IMR-90 (cell line): ENCODE measurements at regions not wholly inside any gene's neighbourhood (a gene's known extent, or its start where the extent isn't known, plus 50 kb on each side); places are given as distances from the start of the nearest gene placed in this dataset.

ENCODE experiments used
- ATAC-seq: fragments of 200-7000 bp; cut with Tn5 transposase; 2 replicates; pipeline ENCODE4 v1.9.1; 2020; ENCODE audit warnings: low read depth, mild to moderate bottlenecking, moderate library complexity
- BruUV-seq: library from RNA; stranded (reverse); fragments of 400-500 nt; replicated peaks from 2 replicates; lab custom pipeline; 2021; lab: Mats Ljungman, UMichigan
- CTCF ChIA-PET: fragments of 300-600 bp; formaldehyde crosslinking; extraction: SDS; loops from one replicate; lab custom pipeline; 2021; ENCODE audit warnings: antibody characterized with exemption; lab: Yijun Ruan, JAX
- POLR2A ChIA-PET: fragments of 300-600 bp; sonication (Branson Sonifier 250); formaldehyde crosslinking; loops from one replicate; lab custom pipeline; 2022; ENCODE audit warnings: antibody characterized with exemption; ENCODE audit not compliant: unreplicated experiment; lab: Charles Lee
- DNase-seq: peaks from one replicate; pipeline ENCODE4 v3.0.0; 2013
- H2AFZ ChIP-seq: replicated peaks from 2 replicates; pipeline ENCODE3; 2013; ENCODE audit warnings: low read length, mild to moderate bottlenecking; ENCODE audit not compliant: poor library complexity
- H2AK5ac ChIP-seq: 2 replicates; pipeline ENCODE4 v1.6.1; 2013; ENCODE audit warnings: low read depth, low read length, inconsistent platforms
- H2AK9ac ChIP-seq: replicated peaks from 2 replicates; pipeline ENCODE3; 2013; ENCODE audit warnings: mild to moderate bottlenecking, low read depth, low read length, moderate library complexity; ENCODE audit not compliant: poor library complexity
- H2BK120ac ChIP-seq: 2 replicates; pipeline ENCODE4 v1.6.1; 2013; ENCODE audit warnings: low read depth, low read length, inconsistent platforms
- H2BK15ac ChIP-seq: 3 replicates; pipeline ENCODE4 v1.6.1; 2013; ENCODE audit warnings: low read depth, low read length, inconsistent platforms
- H2BK20ac ChIP-seq: 2 replicates; pipeline ENCODE4 v1.6.1; 2013; ENCODE audit warnings: low read depth, mild to moderate bottlenecking, inconsistent platforms, low read length, moderate library complexity
- H2BK5ac ChIP-seq: 2 replicates; pipeline ENCODE4 v1.6.1; 2013; ENCODE audit warnings: mild to moderate bottlenecking, low read depth, low read length, inconsistent platforms; ENCODE audit not compliant: poor library complexity, severe bottlenecking
- H3K14ac ChIP-seq: replicated peaks from 2 replicates; pipeline ENCODE4 v1.6.1; 2013; ENCODE audit warnings: low read depth, low read length, inconsistent platforms
- H3K18ac ChIP-seq: 2 replicates; pipeline ENCODE4 v1.6.1; 2013; ENCODE audit warnings: low read depth, low read length, control low read depth
- H3K23ac ChIP-seq: 2 replicates; pipeline ENCODE4 v1.6.1; 2013; ENCODE audit warnings: low read depth, low read length, inconsistent platforms
- H3K27ac ChIP-seq: 2 replicates; pipeline ENCODE4 v1.5.1; 2013; ENCODE audit warnings: mild to moderate bottlenecking, control low read depth, low read length; ENCODE audit not compliant: insufficient read depth
- H3K27me3 ChIP-seq: 2 replicates; pipeline ENCODE4 v1.6.1; 2013; ENCODE audit warnings: low read length; ENCODE audit not compliant: control insufficient read depth, insufficient read depth
- H3K36me3 ChIP-seq: 2 replicates; pipeline ENCODE4 v1.6.1; 2013; ENCODE audit warnings: low read length, mixed read lengths; ENCODE audit not compliant: control insufficient read depth, insufficient read depth
- H3K4ac ChIP-seq: 2 replicates; pipeline ENCODE4 v1.6.1; 2013; ENCODE audit warnings: low read depth, low read length, inconsistent platforms
- H3K4me1 ChIP-seq: 2 replicates; pipeline ENCODE4 v1.6.1; 2013; ENCODE audit warnings: low read length, mixed read lengths; ENCODE audit not compliant: control insufficient read depth, insufficient read depth
- H3K4me2 ChIP-seq: 2 replicates; pipeline ENCODE4 v1.6.1; 2013; ENCODE audit warnings: low read depth, mild to moderate bottlenecking, control low read depth, low read length, moderate library complexity
- H3K4me3 ChIP-seq: 2 replicates; pipeline ENCODE4 v1.5.1; 2013; ENCODE audit warnings: low read depth, mild to moderate bottlenecking, control low read depth, low read length, moderate library complexity; ENCODE audit not compliant: insufficient read depth
- H3K56ac ChIP-seq: 2 replicates; pipeline ENCODE4 v1.6.1; 2013; ENCODE audit warnings: low read length, inconsistent platforms; ENCODE audit not compliant: insufficient read depth; ENCODE audit errors: extremely low read depth
- H3K79me1 ChIP-seq, 2 experiments: 2 replicates each; pipeline ENCODE4 v1.6.1; 2013; ENCODE audit warnings: low read length in 2 of 2, inconsistent platforms in 1 of 2, low read depth in 1 of 2
- H3K9ac ChIP-seq: 2 replicates; pipeline ENCODE4 v1.6.1; 2013; ENCODE audit warnings: low read depth, low read length, control low read depth
- H3K9me1 ChIP-seq: 2 replicates; pipeline ENCODE4 v1.6.1; 2013; ENCODE audit warnings: low read length, inconsistent platforms; ENCODE audit not compliant: insufficient read depth
- H3K9me3 ChIP-seq: 2 replicates; pipeline ENCODE4 v1.6.1; 2013; ENCODE audit warnings: low read length; ENCODE audit not compliant: control insufficient read depth, insufficient read depth
- H4K20me1 ChIP-seq: 2 replicates; pipeline ENCODE4 v1.6.1; 2013; ENCODE audit warnings: low read length, inconsistent platforms; ENCODE audit not compliant: insufficient read depth
- H4K5ac ChIP-seq: 2 replicates; pipeline ENCODE4 v1.6.1; 2013; ENCODE audit warnings: mild to moderate bottlenecking, low read depth, low read length, control low read depth
- H4K8ac ChIP-seq, 2 experiments: 2 replicates each; pipeline ENCODE4 v1.6.1; 2013; ENCODE audit warnings: low read depth in 2 of 2, low read length in 2 of 2, control low read depth in 1 of 2, inconsistent platforms in 1 of 2
- H4K91ac ChIP-seq: 2 replicates; pipeline ENCODE4 v1.6.1; 2013; ENCODE audit warnings: low read depth, low read length, inconsistent platforms; ENCODE audit not compliant: insufficient read depth
- MAFK ChIP-seq: IDR thresholded peaks from 2 replicates; pipeline ENCODE4 v1.6.1; 2012; ENCODE audit warnings: low read depth, low read length, improper control_type of control experiment
- SMC3 ChIP-seq: fragments of 150-350 bp; IDR thresholded peaks from 2 replicates; pipeline ENCODE4 v1.6.1; 2016; ENCODE audit warnings: low read depth, mild to moderate bottlenecking, antibody characterized with exemption, low read length, moderate library complexity
- WGBS, 2 experiments: methylation state at CpG; one replicate each; pipeline versions ENCODE4 v1.1.5 to v1.1.7; 2013; ENCODE audit warnings: missing lambda C conversion rate in 2 of 2; ENCODE audit not compliant: insufficient read length in 1 of 2; ENCODE audit errors: extremely low coverage in 2 of 2; 5-methylcytosine and 5-hydroxymethylcytosine counted together
- dilution Hi-C: fragments of 300-500 bp; cut with HindIII; formaldehyde crosslinking; loops from one replicate; pipeline ENCODE4 v1.14.3; 2018; ENCODE audit warnings: low sequenced_read_pairs; ENCODE audit not compliant: unreplicated experiment
- in situ Hi-C: fragments of 300-500 bp; cut with MboI; formaldehyde crosslinking; loops from 3 replicates; pipeline ENCODE4 v1.14.3; 2019; ENCODE audit warnings: low sequenced_read_pairs, inconsistent platforms, mixed read lengths
- intact Hi-C: fragments of 100-400 bp; cut with micrococcal nuclease; formaldehyde crosslinking; loops from 2 replicates; pipeline ENCODE4 v1.10.0; 2022

DNA sequence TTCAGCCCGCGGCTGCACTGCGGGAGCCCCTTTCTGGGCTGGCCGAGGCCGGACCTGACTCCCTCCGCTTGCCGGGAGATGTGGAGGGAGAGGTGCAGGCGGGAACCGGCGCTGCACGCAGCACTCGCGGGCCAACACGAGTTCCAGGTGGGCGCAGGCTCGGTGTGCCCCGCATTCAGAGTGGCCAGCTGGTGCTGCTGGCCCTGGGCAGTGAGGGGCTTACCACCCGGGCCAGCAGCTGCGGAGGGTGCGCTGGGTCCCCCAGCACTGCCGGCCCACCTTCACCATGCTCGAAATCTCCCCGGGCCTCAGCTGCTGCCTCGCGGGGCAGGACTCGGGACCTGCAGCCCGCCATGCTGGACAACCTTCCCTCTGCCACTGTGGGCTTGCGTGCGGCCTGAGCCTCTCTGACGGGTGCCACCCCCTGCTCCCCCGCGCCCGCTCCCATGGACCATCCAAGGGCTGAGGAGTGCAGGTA lies 733.5 kb upstream of the CCDC54 start:
- no peak overlapping the region for H2AFZ ChIP-seq
- no peak overlapping the region for H2BK15ac ChIP-seq
- no peak overlapping the region for H2BK5ac ChIP-seq
- no peak for DNase-seq
- no peak overlapping the region for H3K4me3 ChIP-seq
- ChIA-PET CTCF (no interaction called here), POLR2A (no interaction called here)
- no peak overlapping the region for H2AK9ac ChIP-seq
- H3K9ac ChIP-seq, result no peak overlapping the region
- no peak overlapping the region for H4K5ac ChIP-seq
- ATAC-seq, result no peak
- H3K9me3 ChIP-seq, result no peaks in the 10 kb centered on the region
- intact Hi-C loops (no loop called here), dilution Hi-C loops (no loop called here), in situ Hi-C loops (no loop called here)
- no TSS peak for BruUV-seq
- H3K18ac ChIP-seq, result no peak overlapping the region
- no peaks in the 10 kb centered on the region for H3K36me3 ChIP-seq
- no peak overlapping the region for H2AK5ac ChIP-seq
- H3K23ac ChIP-seq, result no peak overlapping the region
- no peak overlapping the region for H2BK120ac ChIP-seq
- H4K91ac ChIP-seq, result no peak overlapping the region
- 98% methylated on average over 10 of the region's 33 CpGs; no CpG with 5 or more reads in 1 of the 2 experiments for WGBS, 2 experiments
- no peak overlapping the region for H4K8ac ChIP-seq
- no peaks in the 10 kb centered on the region for H3K9me1 ChIP-seq
- no peak overlapping the region for H3K4me2 ChIP-seq
- no peak overlapping the region for H3K4ac ChIP-seq
- no peak overlapping the region for H3K14ac ChIP-seq
- no peaks in the 10 kb centered on the region for H3K27me3 ChIP-seq
- no peaks in the 10 kb centered on the region for H3K79me1 ChIP-seq
- no peak for TF ChIP-seq MAFK
- TF ChIP-seq SMC3, result no peak
- no peak overlapping the region for H3K56ac ChIP-seq
- no peaks in the 10 kb centered on the region for H4K20me1 ChIP-seq
- H2BK20ac ChIP-seq, result no peak overlapping the region
- H3K27ac ChIP-seq, result no peak overlapping the region
- no peaks in the 10 kb centered on the region for H3K4me1 ChIP-seq
